Hematopoietic multipotent progenitor cell treated with erythropoietin and hydrocortisone succinate and interleukin-3 and kit ligand, for 6 days (in vitro differentiated cells): ENCODE measurements at regions not wholly inside any gene's neighbourhood (a gene's known extent, or its start where the extent isn't known, plus 50 kb on each side); places are given as distances from the start of the nearest gene placed in this dataset.

Experiments
- DNase-seq: peaks from one replicate; pipeline ENCODE4 v3.0.0-alpha.2; 2015

DNA sequence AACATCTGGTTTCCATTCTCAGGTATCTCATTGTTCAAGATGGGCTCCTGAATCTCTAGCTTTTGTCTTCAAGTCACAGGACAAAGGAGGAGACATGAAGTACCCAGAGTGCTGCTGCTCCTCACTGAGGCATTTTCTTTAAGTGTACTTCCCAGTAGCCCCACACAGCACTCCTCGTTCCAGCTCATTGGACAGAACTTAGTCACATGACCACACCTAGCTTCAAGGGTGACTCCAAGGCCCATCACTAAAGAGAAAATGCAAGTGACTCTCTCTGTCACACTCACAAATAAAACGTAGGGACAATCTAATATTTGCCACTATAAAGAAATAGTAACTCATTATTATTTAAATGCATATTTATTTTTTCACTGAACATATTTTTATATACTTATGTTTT is 58.3 kb upstream of the NEUROD6 start:
- no peak for DNase-seq

DNA sequence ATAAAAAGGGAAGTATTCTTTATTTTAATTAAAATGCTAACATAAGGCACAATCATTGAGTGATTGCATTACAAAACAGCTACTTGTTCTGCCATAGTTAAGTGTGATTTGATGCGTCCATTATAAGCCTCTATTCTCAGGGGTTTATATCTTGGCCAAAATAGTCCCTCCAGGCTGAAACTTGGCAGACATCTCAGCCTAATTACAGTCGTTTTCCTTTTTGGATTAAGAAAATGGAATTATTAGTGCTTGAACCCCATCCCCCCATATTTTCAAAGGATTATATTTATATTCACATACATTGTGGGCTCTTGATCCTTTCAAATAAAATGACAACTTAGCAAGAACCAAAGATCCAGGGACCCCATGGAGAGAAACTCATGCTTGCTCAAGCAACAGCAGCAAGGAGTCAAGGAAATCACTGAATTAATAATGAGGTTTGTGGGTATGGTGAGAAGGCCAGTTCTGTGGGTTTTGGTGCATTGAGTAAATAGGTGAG is 66.7 kb upstream of the NEUROD6 start:
- DNase-seq, result no peak

DNA sequence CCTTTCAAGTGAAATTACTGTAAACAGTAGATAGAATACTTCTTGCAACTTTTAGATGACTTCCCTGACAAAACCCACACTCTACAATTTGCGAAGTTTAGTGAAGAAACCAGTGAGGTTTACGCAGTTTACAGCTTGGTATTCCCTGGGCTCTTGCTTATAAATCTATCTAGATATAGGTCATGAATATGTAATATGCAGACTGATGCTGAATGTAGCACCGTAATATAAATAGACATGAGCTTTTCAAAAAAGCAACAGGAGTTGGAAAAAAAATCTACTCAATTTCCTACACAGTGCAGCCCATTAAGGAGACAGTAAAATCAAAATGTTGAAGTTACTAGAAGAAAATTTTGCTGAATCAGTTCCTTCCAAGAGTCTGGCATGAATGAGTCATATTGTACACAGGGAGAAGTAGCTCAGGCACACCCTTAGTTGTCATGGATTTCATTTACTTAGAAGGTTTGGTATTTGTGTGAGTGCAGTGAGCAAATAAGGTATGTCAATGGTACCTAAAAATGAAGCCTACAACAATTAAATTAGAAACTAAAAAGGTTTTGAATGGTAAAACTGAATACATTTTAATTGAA is 67.7 kb upstream of the NEUROD6 start:
- peak; percentile 2 for DNase-seq

DNA sequence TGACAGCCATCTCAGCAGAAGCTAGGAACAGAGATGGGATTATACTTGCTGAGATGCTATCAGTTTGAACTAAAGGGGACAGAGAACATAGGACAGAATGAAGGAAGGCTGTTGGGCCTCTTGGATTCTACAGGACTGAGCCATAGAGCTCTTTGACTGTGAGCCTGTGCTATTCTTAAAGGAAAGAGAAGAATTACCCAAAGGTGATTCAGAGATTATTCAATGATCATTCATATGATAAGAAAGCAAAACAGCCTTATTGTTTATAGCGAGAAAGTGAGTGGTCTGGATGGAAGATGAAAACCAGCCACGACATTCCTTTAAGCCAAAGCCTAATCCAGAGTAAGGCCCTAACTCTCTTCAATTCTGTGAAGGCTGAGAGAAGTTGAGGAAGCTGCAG is 69.7 kb upstream of the NEUROD6 start:
- DNase-seq, result no peak

DNA sequence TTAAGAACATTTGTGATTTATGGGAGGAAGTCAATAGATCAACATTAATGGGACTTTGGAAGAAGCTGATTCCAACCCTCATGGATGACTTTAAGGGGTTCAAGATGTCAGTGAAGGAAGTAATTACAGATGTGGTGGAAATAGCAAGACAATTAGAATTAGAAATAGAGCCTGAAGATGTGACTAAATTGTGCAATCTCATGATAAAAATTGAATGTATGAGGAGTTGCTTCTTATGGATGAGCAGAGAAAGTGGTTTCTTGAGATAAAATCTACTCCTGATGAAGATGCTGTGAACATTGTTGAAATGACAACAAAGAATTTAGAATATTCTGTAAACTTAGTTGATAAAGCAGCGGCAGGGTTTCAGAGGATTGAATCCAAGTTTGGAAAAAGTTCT is 70.9 kb upstream of the NEUROD6 start:
- DNase-seq, result no peak

DNA sequence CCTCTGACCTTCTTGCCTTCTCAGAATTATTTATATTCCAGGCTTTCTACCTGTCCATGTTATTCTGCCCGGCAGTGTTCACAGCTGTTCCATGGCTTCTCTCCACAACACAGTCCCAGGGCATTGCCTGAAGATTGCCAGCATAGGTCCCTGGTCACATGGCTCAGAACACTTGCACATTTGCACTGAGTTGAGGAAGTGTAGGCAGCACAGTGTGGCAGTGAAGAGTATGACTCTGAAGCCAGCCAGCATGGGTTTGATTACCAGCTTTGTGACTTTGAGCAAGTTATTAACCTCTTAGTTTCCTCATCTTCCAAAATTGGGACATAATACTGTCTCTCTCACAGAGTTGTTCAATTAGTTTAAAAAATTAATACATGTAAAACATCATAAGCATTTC is 73.2 kb upstream of the NEUROD6 start:
- DNase-seq, result no peak

DNA sequence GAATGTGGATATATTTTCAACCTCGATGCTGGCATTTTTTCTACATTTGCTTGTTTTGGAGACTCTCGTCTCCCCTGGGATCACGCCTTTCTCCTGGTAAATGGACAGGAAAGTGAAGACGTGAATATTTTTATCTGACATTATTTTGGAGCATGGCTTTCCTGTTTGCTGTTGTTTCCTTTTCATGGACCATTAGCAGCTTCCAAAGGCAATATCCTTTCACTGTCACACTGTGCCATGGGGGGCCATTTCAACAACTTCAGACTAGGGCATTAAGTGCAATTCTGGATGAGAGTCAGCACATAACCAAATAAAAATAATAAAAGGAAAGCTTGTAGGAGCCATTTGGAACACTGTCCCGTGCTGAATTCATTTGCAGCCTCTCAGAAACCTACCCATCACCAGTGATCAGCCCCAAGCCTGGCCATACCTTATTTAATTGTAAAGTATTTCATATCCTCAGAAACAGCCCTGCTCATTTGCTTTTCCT is 75.9 kb upstream of the NEUROD6 start:
- DNase-seq, result no peak

DNA sequence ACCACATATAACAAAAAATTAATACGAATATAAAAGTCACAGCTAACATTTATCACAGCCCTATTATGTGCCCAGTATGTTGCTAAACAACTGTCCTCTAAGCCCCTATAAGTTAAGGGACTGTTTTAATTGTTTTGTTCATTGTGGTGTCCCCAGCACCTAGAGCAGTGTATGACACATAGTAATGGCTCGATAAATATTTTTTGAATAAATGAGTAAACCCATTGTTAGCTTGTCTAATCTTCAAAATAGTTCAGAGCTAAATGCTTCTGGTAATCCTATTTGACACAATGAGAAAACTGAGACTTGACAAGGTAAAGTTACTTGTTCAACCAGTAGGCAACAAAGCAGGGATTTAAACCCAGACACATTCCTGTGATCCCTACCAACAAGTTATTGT is 78.4 kb upstream of the NEUROD6 start:
- DNase-seq, result no peak

DNA sequence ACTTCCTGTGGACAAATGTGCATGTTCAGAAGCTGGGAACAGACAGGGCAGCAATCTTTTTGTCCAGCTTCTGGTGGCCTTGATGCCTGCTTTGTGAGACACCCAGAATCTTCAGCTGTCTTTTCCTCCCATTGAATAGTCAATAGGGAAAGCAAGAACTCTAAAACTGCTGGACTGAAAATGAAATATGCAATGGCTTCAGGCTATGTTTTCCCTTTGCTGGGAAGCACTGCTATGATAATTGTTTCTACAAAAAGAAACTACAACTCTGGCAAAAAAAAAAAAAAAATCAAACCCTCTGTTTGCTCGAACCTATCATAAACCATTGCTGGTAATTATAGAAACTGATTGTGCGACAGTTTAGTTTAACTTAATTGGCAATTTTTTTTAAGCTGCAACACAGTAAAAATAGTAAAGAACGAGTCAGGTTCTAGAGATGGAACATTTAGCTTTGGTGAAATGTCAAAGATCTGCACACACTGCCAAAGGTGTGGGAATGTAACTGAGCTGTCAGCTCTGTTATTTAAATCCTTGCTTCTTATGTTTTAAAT is 79.1 kb upstream of the NEUROD6 start:
- no peak for DNase-seq

DNA sequence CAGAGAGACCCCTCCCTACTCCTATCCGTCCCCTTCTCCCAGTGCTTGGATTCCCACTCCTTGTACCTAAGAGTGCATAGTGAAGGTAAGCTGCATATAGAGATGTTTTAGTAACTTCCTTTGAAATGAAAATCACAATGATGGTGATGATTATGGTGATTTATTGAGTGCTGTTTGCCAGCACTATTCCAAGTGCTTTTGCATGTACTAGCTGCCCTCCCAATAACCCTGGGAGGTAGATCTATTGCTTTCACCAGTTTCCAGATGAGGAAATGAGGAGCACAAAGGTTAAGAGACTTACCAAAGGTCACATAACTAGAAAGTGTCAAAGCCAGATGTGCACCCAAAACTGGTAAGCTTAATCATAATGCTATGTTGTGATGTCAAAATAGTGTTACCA is 80.4 kb upstream of the NEUROD6 start:
- no peak for DNase-seq

DNA sequence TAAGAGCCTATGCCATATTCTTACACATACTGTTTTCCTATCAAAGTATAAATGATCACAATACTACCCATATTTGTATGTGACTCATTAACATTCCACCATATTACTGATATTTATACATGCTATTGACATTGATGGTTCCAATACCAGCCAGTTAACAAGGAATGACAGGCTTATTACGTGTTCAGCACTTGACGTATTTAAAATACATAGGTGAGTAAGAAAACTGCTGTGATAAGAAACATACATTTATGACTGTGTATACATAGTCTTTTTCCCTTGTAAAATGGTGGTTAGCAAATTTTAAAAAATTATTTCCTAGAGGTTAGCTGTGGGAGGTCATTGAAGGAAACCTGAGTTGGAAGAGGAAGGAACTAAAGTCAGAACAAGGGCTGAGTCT is 81.1 kb upstream of the NEUROD6 start:
- DNase-seq, result no peak

DNA sequence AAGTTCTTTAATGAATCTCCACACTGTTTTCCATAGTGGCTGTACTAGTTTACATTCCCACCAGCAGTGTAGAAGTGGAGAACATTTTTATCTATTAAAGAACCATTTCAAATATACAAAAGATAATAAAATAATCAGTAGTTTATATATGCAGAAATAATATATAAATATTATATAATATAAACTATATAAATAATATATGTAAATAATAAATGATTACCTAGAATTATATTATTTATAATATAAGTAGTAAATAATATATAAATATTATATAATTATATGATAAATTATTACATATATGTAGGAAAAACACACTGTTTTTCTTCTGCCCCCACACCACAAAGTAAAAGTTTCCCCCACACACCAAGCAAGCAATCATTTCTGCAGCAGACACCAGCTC is 83.5 kb upstream of the NEUROD6 start:
- no peak for DNase-seq

DNA sequence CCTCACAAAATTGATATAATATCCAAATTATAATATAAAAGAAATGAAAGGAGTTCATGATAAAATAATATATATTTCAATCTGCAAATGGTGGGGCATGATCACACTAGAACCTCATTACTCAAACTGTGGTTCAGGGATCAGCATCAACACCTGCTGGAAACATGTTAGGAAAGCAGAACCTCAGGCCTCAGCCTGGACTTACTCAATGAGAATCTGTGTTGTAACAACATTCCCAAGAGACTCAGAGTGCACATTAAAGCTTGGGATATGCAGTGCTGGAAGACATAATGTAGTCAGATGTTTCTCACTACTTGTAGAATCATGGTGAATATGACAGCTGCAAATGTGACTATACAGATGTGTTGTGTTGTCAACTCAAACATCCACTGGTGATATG is 81.7 kb upstream of the ITPRID1 start:
- no peak for DNase-seq

DNA sequence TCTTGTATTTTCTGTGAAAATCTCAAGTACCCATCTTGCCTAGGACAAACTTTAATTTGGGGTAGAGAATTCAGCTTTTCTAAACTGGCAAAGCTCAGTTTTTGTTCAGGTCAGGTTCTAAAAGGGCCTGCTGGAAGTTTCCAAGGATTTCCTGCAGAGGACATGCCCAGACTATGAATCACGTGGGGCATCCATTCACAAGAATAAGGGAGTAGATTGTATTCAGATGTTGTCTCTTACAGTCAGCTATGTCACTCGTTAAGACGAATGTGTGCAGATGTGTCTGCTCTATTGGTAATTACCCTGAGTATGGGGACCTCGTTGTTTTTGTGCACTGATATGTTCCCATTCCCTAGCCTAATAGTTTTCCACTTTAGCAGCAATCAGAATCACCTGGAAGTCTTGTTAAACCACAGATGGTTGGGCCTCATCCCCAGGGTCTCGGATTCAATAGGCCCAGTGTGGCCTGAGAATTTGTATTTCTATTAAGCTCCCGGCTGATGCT is 81.0 kb upstream of the ITPRID1 start:
- no peak for DNase-seq

DNA sequence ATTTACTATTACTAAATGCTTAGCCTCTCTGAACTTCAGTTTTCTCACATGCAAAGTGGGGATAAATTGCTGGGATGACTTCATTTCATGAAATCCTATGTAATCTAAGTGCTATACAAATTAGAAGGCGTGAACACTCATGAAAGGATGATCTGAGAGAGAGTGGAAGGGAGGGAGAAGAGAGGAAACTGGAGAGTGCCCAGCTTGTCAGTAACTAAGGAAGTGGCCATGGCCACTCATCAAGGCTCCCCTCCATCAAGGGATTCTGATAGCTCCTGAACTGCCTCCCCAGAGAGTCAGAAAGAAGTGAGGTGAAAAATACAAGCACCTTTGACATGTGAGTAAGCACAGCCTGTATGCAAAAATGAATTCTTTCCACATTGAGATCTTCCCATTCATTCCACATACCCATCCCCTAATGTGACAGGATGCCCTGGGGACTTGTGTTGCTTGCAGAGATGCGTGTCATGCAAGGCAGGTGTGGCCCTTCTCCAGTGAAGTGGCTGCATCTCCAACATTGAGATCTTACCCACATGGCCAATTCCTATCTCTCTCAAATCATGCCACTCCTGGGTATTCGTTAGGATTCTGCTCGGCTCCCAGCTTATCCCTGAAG is 76.5 kb upstream of the ITPRID1 start:
- DNase-seq, result no peak

DNA sequence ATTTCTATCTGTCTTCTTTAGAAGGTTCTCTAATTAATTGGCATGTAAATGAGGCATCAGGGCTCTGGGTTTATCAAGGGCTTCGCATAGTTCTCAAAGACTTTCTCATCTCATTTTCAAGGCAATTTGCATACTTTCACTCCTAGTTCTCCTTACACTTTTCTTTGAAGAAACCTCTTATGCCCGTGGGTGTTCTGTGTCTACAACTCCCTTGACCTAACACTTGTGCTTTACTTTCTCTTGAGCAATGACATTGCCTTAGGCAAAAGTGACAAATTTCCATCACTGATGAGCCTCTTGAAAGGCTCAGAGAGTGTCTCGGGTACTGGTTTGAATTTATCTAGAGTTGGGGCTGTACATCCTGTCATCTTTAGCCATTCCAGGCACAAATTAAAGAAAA is 74.7 kb upstream of the ITPRID1 start:
- no peak for DNase-seq

DNA sequence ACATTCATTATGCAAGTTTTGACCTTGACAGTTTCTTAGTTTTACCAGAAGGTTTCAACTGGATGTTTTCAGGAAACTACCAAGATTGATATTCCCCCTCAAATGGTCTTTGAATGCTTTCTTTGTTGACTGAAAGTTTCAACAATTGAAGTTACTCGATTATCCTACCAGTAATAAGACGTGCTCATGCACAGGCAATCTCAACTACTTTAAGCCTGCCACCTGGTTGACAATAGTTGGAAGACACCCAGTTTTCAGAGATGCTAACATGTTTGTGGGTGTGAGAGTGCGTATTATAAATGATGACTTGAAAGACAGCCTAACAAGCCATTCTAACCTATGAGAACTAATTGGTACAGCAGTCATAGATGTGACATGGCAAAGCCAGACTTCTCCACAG is 73.4 kb upstream of the ITPRID1 start:
- DNase-seq, result no peak

DNA sequence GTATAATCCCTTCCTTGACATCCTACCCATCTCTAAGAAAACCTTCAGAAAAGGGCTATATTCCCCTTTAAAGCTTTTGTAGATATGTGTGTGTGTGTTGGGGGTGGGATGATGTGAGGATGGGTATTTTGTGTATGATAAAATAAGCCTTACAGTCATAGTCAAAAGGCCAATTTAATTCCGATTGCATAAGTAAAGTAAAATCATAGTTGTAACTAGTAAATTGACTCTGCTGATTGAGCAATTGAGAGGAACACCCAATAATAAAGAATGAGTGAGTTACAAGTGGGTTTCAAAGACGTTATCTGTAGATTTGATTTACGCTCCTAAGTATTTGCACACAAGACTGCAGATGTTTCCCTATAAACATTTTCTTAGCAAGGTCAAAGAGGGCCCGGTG is 71.3 kb upstream of the ITPRID1 start:
- no peak for DNase-seq

DNA sequence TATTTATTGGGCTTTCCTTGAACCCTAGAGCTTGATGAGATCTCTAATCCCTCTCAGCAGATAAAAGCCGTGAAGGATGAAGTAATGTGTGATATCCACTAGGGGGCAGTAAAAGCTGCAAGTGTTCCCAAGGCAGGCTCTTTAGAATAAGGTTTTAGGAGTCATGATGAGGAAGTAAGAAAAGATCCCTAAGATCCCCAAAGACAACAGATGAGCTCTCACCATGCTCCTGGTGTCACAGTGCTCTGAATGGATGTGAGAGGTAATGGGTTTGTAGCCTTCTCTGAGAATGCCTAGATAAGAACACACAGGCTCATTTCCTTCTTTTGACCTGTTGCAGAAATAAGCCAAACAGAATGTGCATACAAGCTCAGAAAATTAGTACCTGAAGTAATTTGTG is 70.4 kb upstream of the ITPRID1 start:
- peak; percentile 83 for DNase-seq

DNA sequence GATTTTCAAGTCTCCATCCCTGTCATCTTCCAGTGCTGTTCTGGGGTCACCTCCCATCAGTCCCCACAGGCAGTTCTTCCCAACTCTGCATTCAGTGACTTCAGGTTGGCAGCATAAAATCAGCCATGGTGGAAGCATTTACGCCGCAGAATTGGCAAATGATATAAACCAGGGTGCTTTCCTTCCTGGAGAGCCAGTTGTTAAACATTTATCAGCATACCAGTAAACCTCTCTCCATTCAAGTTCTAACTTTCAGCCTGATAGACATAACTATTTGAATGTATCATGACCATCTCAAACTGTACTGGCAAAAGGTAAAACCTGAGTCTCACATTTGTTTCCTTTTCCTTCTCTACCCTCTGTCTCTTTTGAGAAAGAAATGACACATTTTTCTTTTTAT is 69.7 kb upstream of the ITPRID1 start:
- DNase-seq, result no peak

DNA sequence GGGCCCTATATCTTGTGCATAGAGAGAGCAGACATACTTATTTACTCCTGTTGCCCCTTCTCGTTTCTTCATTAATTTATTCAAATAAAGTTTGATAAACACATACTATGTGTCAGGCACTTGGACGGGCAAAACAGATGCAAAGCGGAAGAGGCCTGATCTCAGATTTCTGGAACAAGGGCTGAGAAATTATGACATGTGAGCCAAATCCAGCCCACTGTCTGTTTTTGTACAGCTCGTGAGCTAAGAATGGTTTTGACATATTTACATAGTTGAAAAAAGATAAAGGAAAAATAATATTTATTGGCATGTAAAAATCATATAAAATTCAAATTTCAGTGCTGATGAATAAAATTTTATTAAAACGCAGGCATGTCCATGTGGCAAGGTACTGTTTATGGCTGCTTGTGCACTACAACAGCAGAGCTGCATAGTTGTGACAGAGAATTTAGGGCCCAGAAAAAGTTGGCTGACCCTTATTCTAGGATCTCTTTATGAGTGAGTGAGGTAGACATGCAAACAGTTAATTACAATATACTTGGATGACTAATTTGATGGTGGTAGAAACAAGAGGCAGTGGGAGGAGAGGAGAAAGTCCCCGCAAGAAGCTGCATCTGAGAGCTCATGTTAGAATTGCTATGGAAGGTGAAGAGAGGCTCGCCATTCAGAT is 68.1 kb upstream of the ITPRID1 start:
- DNase-seq, result no peak

DNA sequence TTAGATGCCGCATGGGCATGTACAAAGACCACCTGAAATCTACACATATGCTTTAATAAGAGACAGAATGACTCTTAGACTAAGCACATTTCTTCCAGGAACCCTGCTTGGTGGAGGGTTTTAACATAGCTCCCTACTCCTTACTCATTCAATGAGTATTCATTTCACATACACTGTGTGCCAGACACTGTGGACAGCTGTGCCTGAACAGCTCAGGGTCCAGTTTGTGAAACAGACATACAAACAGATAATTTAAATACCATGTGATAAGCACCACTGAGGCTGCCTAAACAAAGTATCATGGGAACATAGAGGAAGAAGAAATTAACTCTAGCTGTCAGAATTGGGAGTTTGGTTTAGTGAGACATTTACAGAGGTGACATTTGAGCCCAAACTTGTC is 65.2 kb upstream of the ITPRID1 start:
- no peak for DNase-seq

DNA sequence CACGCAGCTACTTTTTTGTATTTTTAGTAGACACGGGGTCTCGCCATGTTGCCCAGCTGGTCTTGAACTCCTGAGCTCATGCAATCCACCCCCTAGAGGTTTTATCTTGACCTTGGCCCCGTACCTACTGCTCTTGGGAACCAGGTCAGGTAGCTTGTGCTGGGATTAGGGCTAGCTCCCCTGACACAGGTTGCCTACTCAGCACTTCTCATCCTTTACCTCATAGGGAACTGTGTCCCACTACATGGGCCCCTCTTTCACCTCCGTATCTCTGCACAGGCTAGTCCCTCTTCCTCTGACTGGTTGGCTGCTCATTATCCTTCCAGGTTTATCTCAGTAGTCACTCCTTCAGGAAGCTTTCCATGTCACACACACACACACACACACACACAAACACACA is 58.0 kb upstream of the ITPRID1 start:
- no peak for DNase-seq
